Activated naive CD8-positive, alpha-beta T cell (primary cell): ENCODE measurements at regions not wholly inside any gene's neighbourhood (a gene's known extent, or its start where the extent isn't known, plus 50 kb on each side); places are given as distances from the start of the nearest gene placed in this dataset.
"Not testable (repeated sequence)": the region's sequence is repeated elsewhere in the genome, so short reads cannot be mapped to it uniquely, and the experiment has no call there.

Experiments used
- H3K27ac Mint-ChIP-seq: one replicate; pipeline ENCODE4 v1.8.0; 2021; ENCODE audit warnings: mixed read lengths
- H3K27me3 Mint-ChIP-seq: one replicate; pipeline ENCODE4 v1.8.0; 2021; ENCODE audit warnings: mixed read lengths
- H3K36me3 Mint-ChIP-seq: one replicate; pipeline ENCODE4 v1.8.0; 2021; ENCODE audit warnings: mixed read lengths
- H3K4me1 Mint-ChIP-seq: one replicate; pipeline ENCODE4 v1.8.0; 2021; ENCODE audit warnings: low read depth, mixed read lengths
- H3K4me3 Mint-ChIP-seq: one replicate; pipeline ENCODE4 v1.8.0; 2021; ENCODE audit warnings: mild to moderate bottlenecking, mixed read lengths
- H3K9me3 Mint-ChIP-seq: one replicate; pipeline ENCODE4 v1.8.0; 2021; ENCODE audit warnings: low read depth, mixed read lengths

DNA sequence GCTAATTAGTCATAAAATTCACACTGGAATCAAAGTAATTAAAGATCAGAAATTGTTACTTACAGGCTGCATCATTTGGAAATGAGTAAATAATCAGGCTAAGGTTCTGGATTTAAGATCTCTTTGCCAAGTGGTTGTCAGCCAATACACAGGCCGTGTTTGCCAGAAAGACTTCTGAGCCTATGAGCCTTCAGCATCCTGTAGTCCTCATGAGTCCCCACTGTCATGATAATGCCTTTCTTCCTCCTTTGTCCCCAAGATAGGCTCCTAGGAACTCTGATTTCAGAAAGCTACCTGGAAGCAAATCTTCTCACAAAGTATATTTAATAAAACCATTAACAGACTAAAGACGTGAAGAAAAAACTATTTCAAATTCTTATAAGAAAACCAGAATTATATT is 810.5 kb downstream of the DNAH5 start:
- Mint-ChIP-seq H3K27me3 (no peaks in the 10 kb centered on the region), H3K36me3 (no peaks in the 10 kb centered on the region), H3K4me3 (no peak overlapping the region), H3K4me1 (no peaks in the 10 kb centered on the region), H3K9me3 (peaks cover 7% of the 10 kb centered on the region), H3K27ac (no peak overlapping the region)

DNA sequence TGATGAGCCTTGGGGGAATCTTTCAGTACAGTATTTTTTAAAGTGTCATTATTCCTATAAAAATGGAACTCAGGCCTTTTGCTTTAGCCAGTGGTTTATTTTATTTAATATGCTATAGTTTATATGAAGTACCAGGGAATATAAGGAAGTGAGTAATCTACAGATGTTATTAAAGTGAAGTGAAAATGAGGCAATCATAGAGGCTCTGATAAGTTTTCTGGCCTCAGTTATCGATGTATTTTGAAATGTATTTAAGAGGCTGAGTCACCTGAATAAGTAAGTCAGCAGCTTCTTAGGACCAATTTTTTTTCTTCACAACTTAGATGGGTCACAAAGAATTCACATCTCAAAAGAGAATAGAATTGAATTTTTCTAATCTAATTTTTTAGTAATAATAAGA is 829.0 kb downstream of the DNAH5 start:
- Mint-ChIP-seq H3K27ac (no peak overlapping the region), H3K4me1 (no peaks in the 10 kb centered on the region), H3K4me3 (no peak overlapping the region), H3K36me3 (peaks cover 2% of the 10 kb centered on the region), H3K27me3 (no peaks in the 10 kb centered on the region), H3K9me3 (peaks cover 8% of the 10 kb centered on the region)

DNA sequence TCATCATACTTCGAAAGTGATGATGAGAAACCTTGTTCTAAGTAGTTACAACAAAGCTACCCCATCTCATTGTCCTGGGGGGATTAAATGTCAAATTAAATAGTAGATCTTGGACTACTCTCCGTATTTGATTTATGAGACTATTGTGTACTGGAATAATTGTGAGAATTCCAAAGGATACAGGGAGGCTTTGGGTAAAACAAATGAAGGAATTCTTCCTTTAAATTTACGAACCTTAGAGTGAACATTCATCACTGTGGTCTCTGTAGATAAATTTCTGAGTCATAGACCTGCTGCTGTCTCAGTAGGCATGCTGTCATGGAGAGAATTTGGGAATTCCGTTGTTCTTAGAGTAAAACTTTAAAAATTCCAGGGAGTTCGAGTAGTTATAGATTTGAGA is 836.2 kb downstream of the DNAH5 start:
- Mint-ChIP-seq H3K27me3 (no peaks in the 10 kb centered on the region), H3K4me1 (no peaks in the 10 kb centered on the region), H3K36me3 (peaks cover 1% of the 10 kb centered on the region), H3K4me3 (no peak overlapping the region), H3K27ac (no peak overlapping the region), H3K9me3 (peaks cover 2% of the 10 kb centered on the region)

DNA sequence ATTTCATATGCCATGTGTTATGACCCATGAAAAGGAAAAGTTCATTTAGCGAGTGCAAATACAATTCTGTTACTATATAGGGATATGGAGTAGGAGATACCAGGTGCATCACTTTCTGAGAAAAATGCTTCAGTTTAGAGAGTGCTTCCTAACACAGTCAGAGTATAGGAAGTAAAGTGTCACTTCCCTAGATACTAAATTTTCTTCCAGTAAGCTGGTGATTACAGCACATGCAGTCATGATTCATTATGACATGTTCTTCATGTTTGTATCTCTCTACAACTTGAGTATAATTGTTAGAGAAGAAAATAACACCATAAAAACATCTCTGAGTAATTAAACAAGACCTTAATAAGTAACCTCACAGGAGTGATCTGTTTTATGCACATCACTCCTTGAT is 837.0 kb downstream of the DNAH5 start:
- no peaks in the 10 kb centered on the region for H3K9me3 Mint-ChIP-seq
- H3K27ac Mint-ChIP-seq = no peak overlapping the region
- H3K4me1 Mint-ChIP-seq = no peaks in the 10 kb centered on the region
- H3K27me3 Mint-ChIP-seq = no peaks in the 10 kb centered on the region
- no peaks in the 10 kb centered on the region for H3K36me3 Mint-ChIP-seq
- no peak overlapping the region for H3K4me3 Mint-ChIP-seq

DNA sequence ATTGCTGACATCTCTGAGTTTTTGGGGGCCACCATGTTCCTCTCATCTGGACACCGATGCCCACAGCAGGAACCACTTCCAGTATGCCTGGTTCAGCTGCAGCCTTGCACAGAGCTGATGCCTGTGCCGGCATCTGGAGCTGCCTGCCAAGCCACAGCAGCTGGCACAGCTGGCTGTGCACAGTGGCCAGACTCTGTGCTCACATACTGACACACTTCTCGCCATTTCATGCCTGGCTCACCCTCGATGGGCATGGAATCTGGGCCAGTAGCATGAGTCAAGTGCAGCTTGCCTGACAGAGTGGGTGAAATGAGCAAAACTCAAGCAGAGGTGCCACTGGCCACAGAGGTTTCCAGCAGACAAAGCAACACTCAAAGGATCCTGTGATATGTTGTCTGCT is 863.4 kb downstream of the DNAH5 start:
- Mint-ChIP-seq H3K4me3 (no peak overlapping the region), H3K4me1 (no peaks in the 10 kb centered on the region), H3K36me3 (no peaks in the 10 kb centered on the region), H3K27me3 (no peaks in the 10 kb centered on the region), H3K9me3 (peaks cover 6% of the 10 kb centered on the region), H3K27ac (no peak overlapping the region)

DNA sequence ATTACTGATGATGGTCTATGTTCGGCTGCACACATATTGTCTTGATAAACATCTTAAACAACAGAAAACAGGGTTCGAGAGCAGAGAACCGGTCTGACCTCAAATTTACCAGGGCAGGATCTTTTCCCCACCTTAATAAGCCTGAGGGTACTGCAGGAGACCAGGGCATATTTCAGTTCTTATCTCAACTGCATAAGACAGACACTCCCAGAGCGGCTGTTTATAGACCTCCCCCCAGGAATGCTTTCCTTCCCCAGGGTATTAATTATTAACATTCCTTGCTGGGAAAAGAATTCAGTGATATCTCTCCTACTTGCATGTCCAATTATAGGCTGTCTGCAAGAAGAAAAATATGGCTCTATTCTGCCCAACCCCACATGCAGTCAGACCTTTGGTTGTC is 871.6 kb downstream of the DNAH5 start:
- H3K27me3 Mint-ChIP-seq, H3K36me3 Mint-ChIP-seq, H3K4me3 Mint-ChIP-seq, H3K4me1 Mint-ChIP-seq, H3K27ac Mint-ChIP-seq: not testable (repeated sequence)
- peaks cover 26% of the 10 kb centered on the region for H3K9me3 Mint-ChIP-seq

DNA sequence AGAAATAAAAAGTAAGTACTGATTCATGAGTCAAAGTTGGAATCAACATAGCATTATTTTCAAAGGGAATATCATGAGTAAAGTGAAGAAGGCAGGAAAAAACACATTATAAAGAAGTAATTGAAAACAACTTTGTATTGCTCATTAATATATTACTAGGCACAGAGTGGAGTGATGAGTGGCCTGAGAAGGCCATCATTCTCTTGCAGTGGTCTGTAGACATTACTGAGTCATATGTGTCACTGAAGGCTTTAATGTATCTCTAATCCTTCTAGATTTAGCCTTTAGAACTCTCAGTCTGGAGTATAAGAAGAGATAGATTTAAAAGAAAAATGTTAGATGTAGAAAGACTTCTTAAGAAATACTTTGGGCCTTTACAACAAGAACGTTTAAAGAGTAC is 881.4 kb downstream of the DNAH5 start:
- Mint-ChIP-seq H3K9me3 (peaks cover 7% of the 10 kb centered on the region), H3K27ac (no peak overlapping the region), H3K36me3 (no peaks in the 10 kb centered on the region), H3K27me3 (no peaks in the 10 kb centered on the region), H3K4me1 (no peaks in the 10 kb centered on the region), H3K4me3 (no peak overlapping the region)

DNA sequence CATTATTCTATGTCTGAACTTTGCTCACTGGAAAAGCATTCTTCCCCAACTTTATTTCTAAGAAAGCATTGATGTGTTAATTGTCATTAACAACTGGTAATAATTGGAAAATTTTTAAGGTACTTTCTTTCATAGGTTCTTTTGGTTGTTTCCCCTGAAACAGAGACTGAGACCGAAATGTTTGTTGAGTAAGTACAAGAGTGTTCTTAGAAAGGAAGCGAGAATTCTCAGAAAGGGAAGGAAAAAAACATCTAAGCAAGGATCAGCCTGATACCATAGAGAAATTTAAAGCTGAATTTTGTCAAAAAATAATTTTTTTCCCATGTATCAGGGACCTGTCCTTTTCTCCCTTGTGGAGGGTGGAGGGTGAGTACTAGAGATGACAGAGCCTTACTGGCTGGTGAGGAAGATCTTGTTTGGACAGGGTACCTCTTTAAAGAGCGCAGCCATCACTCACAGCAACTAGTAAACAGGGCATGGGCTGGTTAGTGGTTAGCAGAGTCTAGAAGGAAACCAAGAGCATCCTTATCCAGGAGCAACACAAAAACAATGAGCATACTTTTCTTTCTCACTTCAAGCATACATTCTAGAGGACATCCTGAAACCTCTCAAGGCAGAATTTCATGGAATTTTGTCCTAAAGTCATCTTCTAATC is 898.5 kb downstream of the DNAH5 start:
- Mint-ChIP-seq H3K9me3 (peaks cover 22% of the 10 kb centered on the region), H3K4me1 (no peaks in the 10 kb centered on the region)

DNA sequence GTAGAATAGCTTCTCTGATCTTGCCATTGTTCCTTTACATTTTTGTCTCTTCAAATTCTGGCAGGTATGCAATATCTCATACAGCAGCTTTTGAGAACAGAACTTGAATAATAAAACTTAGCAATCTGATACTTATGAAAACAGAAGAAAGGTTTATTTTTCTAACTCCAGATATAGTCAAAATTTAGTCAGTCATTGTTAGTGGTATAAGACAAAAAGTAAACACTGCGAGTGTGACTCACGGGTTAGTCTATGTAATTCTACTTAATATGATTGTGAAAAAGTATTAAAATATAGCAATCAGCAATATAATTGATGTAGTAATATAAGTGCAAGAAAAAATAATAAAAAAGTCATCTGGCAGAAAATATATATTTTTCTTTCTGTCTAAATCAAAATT is 910.4 kb downstream of the DNAH5 start:
- no peaks in the 10 kb centered on the region for H3K27me3 Mint-ChIP-seq
- H3K9me3 Mint-ChIP-seq = no peaks in the 10 kb centered on the region
- H3K27ac Mint-ChIP-seq = no peak overlapping the region
- H3K36me3 Mint-ChIP-seq = no peaks in the 10 kb centered on the region
- H3K4me1 Mint-ChIP-seq = no peaks in the 10 kb centered on the region
- H3K4me3 Mint-ChIP-seq = no peak overlapping the region

More for the DNA sequence above, 898.5 kb downstream of the DNAH5 start:
- Mint-ChIP-seq H3K27ac (no peak overlapping the region), H3K4me3 (no peak overlapping the region), H3K36me3 (no peaks in the 10 kb centered on the region), H3K27me3 (no peaks in the 10 kb centered on the region)

DNA sequence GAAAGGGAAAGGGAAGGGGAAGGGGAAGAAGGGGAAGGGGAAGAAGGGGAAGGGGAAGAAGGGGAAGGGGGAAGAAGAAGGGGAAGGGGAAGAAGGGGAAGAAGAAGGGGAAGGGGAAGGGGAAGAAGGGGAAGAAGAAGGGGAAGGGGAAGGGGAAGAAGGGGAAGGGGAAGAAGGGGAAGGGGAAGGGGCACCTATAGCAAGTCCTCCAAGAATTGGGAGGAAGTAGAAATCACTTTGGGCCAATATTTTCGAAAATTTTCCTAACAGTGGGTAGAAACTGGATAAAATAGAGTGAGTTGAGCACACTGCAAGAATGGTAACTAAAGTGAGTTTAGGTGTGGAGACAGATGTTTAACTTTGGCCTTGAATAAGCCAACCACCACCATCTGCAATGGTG is 915.3 kb downstream of the DNAH5 start:
- no peak overlapping the region for H3K4me3 Mint-ChIP-seq
- H3K27ac Mint-ChIP-seq = no peak overlapping the region
- no peaks in the 10 kb centered on the region for H3K4me1 Mint-ChIP-seq
- no peaks in the 10 kb centered on the region for H3K36me3 Mint-ChIP-seq
- H3K27me3 Mint-ChIP-seq = no peaks in the 10 kb centered on the region
- peaks cover 19% of the 10 kb centered on the region for H3K9me3 Mint-ChIP-seq

DNA sequence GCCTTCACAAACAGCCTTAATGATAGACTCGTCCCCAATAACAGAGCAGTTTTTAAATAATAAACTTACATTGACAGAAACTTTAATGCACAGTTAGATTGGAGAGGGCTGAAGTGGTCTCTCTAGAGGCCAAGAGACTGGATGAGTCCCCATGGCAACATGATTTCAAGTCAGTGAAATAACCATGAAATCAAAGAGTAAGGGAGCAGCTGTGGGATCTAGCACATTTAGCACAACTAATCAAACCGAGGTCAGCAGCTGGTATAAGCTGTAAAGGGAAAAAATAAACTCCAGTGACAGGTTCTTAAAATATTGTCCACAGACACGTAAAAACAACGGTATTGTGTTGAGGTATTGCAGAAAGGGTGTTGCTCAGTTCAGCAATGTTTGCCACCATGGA is 916.6 kb downstream of the DNAH5 start:
- no peaks in the 10 kb centered on the region for H3K36me3 Mint-ChIP-seq
- H3K4me1 Mint-ChIP-seq = no peaks in the 10 kb centered on the region
- H3K4me3 Mint-ChIP-seq = no peak overlapping the region
- no peak overlapping the region for H3K27ac Mint-ChIP-seq
- peaks cover 20% of the 10 kb centered on the region for H3K9me3 Mint-ChIP-seq
- no peaks in the 10 kb centered on the region for H3K27me3 Mint-ChIP-seq

DNA sequence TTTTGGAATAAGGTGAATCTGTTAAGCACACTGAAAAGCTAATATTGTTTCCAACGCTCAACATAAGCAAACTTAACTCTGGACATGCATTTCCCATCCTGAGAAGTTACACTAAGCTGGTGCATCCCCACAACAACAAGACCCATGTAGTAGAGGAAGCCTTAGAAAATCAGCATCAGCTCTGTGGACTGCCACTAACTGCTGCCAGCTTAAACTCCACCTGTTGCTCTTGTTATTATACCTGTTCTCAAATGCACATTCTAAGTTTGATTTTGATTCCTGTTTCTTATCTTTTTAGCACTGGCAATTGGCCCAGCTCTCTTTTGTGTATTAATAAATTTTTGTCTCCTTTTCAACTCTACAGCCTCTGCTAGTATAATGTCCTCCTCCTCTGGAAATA is 924.8 kb downstream of the DNAH5 start:
- Mint-ChIP-seq H3K9me3 (peaks cover 24% of the 10 kb centered on the region), H3K36me3 (no peaks in the 10 kb centered on the region), H3K4me3 (no peak overlapping the region), H3K4me1 (no peaks in the 10 kb centered on the region), H3K27me3 (no peaks in the 10 kb centered on the region), H3K27ac (no peak overlapping the region)

DNA sequence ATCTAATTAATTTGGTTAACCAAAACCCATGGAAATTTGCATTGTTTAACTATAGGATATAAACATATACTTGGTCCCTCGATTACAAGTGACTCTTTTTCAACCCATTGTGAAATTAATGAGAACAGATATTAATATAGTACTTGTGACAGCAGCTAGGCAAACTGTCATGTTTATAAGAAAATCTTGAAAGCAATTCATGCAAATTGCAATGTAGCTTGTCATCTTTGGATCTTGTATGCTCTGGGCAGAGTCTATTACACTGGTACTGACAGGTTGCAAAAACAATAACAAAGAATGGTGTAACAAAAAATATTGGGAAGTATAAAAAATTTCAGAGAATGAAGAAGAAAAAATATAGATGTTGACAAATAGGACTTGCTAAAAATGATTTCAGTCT is 941.0 kb downstream of the DNAH5 start:
- Mint-ChIP-seq H3K4me3 (no peak overlapping the region), H3K4me1 (no peaks in the 10 kb centered on the region), H3K27ac (no peak overlapping the region), H3K9me3 (peaks cover 7% of the 10 kb centered on the region), H3K36me3 (no peaks in the 10 kb centered on the region), H3K27me3 (no peaks in the 10 kb centered on the region)

DNA sequence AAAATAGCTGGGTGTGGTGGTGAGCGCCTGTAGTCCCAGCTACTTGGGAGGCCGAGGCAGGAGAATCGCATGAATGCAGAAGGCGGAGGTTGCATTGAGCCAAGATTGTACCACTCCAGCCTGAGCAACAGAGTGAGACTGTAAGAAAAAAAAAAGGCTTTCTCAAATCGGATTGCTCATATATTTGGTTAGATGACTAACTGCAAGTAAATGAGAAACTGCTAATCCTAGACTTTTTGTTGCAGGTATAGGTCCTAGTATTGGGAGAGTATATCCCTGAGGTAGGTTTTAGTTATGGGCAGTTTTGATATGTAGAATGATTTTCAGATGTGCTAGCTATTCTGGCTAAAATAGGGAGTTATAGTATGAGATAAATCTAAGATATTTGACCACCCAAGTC is 944.8 kb downstream of the DNAH5 start:
- Mint-ChIP-seq H3K9me3 (no peaks in the 10 kb centered on the region), H3K36me3 (no peaks in the 10 kb centered on the region), H3K27ac (no peak overlapping the region), H3K4me3 (no peak overlapping the region), H3K27me3 (no peaks in the 10 kb centered on the region), H3K4me1 (no peaks in the 10 kb centered on the region)

DNA sequence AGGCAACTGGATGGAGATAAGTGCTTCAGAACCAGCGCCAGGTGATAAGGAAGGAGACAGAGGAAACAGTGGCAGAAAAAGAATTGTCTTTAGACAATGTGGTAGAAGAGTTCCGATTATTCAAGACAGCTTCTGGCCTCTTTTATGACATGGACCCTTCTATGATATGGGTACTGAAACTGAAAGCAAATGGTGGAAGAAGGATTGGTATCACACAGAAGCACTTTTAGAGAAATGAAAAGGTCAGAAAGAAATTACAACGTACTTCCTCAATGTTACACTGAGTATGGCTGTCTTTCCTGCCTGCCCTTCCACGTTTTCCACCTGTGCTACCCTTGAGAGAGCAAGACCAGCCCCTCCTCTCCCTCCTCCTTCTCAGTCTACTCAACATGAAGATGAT is 959.3 kb downstream of the DNAH5 start:
- Mint-ChIP-seq H3K36me3 (no peaks in the 10 kb centered on the region), H3K27me3 (no peaks in the 10 kb centered on the region), H3K27ac (no peak overlapping the region), H3K4me3 (no peak overlapping the region), H3K4me1 (no peaks in the 10 kb centered on the region), H3K9me3 (peaks cover 19% of the 10 kb centered on the region)

DNA sequence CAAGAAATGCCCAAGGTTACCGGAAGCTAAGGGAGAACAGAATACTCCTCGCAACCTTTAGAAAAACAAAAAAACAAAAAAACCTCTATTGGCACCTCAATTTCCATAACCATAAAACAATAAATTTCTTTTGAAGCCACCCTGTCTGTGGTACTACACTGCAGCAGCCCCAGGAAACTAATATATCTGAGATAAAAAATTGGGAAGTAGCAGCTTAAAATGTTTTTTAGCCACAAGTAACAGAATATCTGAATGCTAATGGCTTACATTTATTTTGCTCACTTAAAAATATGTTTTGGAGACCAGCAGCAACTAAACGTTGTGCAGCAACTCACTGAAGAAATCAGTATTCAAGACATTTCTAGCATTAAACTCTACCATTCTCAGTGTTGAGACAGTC is 969.6 kb downstream of the DNAH5 start:
- Mint-ChIP-seq H3K4me3 (no peak overlapping the region), H3K4me1 (no peaks in the 10 kb centered on the region), H3K27ac (no peak overlapping the region), H3K27me3 (no peaks in the 10 kb centered on the region), H3K9me3 (peaks cover 16% of the 10 kb centered on the region), H3K36me3 (no peaks in the 10 kb centered on the region)
